ENCODE measurements at regions not wholly inside any gene's neighbourhood (a gene's known extent, or its start where the extent isn't known, plus 50 kb on each side); places are given as distances from the start of the nearest gene placed in this dataset.

GRCh38 chr12:17853054-17853453, 236.9 kb downstream of the RERGL start:
- H3K4me2 ChIP-seq (ENCODE audit: low read length): no peak overlapping the region
- H3K27ac ChIP-seq (ENCODE audit: low read depth, low read length): no peak overlapping the region
- H3K79me2 ChIP-seq (ENCODE audit: control insufficient read depth, low read length): no peaks in the 10 kb centered on the region
- no peaks in the 10 kb centered on the region for H3F3A ChIP-seq (ENCODE audit: control insufficient read depth, insufficient read depth)
- H3K36me3 ChIP-seq (ENCODE audit: control insufficient read depth, low read length): no peaks in the 10 kb centered on the region
- H4K20me1 ChIP-seq (ENCODE audit: control insufficient read depth, insufficient read depth, low read depth, low read length): no peaks in the 10 kb centered on the region
- H3K27me3 ChIP-seq (ENCODE audit: control insufficient read depth, low read length): no peaks in the 10 kb centered on the region
- no peak overlapping the region for H3K4me3 ChIP-seq (ENCODE audit: low read length)
- H3K9me2 ChIP-seq (replicated peaks; ENCODE audit: control insufficient read depth, low read length): no peaks in the 10 kb centered on the region
- H3K9me3 ChIP-seq (ENCODE audit: control insufficient read depth, insufficient read depth, low read length): no peaks in the 10 kb centered on the region; the same call in 1 of the 2 replicates
- TF ChIP-seq, protein P1, sequence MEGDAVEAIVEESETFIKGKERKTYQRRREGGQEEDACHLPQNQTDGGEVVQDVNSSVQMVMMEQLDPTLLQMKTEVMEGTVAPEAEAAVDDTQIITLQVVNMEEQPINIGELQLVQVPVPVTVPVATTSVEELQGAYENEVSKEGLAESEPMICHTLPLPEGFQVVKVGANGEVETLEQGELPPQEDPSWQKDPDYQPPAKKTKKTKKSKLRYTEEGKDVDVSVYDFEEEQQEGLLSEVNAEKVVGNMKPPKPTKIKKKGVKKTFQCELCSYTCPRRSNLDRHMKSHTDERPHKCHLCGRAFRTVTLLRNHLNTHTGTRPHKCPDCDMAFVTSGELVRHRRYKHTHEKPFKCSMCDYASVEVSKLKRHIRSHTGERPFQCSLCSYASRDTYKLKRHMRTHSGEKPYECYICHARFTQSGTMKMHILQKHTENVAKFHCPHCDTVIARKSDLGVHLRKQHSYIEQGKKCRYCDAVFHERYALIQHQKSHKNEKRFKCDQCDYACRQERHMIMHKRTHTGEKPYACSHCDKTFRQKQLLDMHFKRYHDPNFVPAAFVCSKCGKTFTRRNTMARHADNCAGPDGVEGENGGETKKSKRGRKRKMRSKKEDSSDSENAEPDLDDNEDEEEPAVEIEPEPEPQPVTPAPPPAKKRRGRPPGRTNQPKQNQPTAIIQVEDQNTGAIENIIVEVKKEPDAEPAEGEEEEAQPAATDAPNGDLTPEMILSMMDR (IDR thresholded peaks at IDR 0.05; ENCODE audit: low read depth, low read length, poor library complexity, severe bottlenecking): no peak
- no peaks in the 10 kb centered on the region for H3K4me1 ChIP-seq (ENCODE audit: control insufficient read depth, low read length)

DNA sequence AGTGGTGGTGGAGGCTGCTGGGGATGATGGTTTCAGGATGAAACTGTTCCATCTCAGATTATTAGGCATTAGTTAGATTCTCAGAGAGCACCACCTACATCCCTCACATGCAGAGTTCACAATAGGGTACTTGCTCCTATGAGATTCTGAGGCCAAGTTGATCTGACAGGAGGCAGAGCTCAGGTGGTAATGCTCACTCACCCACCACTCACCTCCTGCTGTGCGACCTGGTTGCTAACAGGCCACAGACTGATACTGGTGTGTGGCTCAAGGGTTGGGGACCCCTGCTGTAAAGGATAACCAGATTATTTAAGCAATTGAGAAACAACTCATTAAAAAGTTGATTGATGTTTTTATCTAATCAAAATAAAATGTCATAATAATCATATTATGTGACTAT, 248.5 kb downstream of the RERGL start:
- TF ChIP-seq, protein P1 (IDR thresholded peaks at IDR 0.05; ENCODE audit: low read depth, low read length, poor library complexity, severe bottlenecking): no peak
- TF ChIP-seq EZH2phosphoT487 (IDR thresholded peaks at IDR 0.05; ENCODE audit: borderline replicate concordance, low read length): no peak
- H3K9me3 ChIP-seq (ENCODE audit: control insufficient read depth, insufficient read depth, low read length): no peaks in the 10 kb centered on the region
- no peaks in the 10 kb centered on the region for H3K79me2 ChIP-seq (ENCODE audit: control insufficient read depth, low read length)
- no peaks in the 10 kb centered on the region for H3K9me2 ChIP-seq (replicated peaks; ENCODE audit: control insufficient read depth, low read length)
- H3K4me1 ChIP-seq (ENCODE audit: control insufficient read depth, low read length): no peaks in the 10 kb centered on the region
- no peaks in the 10 kb centered on the region for H3F3A ChIP-seq (ENCODE audit: control insufficient read depth, insufficient read depth)
- no peak overlapping the region for H3K4me2 ChIP-seq (ENCODE audit: low read length)
- no peaks in the 10 kb centered on the region for H3K36me3 ChIP-seq (ENCODE audit: control insufficient read depth, low read length)
- H3K27me3 ChIP-seq (ENCODE audit: control insufficient read depth, low read length): no peaks in the 10 kb centered on the region
- no peak overlapping the region for H3K27ac ChIP-seq (ENCODE audit: low read depth, low read length)
- H3K4me3 ChIP-seq (ENCODE audit: low read length): no peak overlapping the region
- no peaks in the 10 kb centered on the region for H4K20me1 ChIP-seq (ENCODE audit: control insufficient read depth, insufficient read depth, low read depth, low read length)

- Histone ChIP-seq H3K4me3 (ENCODE audit: low read length) (no peak overlapping the region), H3K79me2 (ENCODE audit: control insufficient read depth, low read length) (no peaks in the 10 kb centered on the region), H3K4me1 (ENCODE audit: control insufficient read depth, low read length) (no peaks in the 10 kb centered on the region), H3K9me3 (ENCODE audit: control insufficient read depth, insufficient read depth, low read length) (no peaks in the 10 kb centered on the region), H3K9me2 (replicated peaks; ENCODE audit: control insufficient read depth, low read length) (no peaks in the 10 kb centered on the region), H3K36me3 (ENCODE audit: control insufficient read depth, low read length) (no peaks in the 10 kb centered on the region), H3K27ac (ENCODE audit: low read depth, low read length) (no peak overlapping the region), H3K4me2 (ENCODE audit: low read length) (no peak overlapping the region), H3K27me3 (ENCODE audit: control insufficient read depth, low read length) (no peaks in the 10 kb centered on the region), H4K20me1 (ENCODE audit: control insufficient read depth, insufficient read depth, low read depth, low read length) (no peaks in the 10 kb centered on the region), H3F3A (ENCODE audit: control insufficient read depth, insufficient read depth) (no peaks in the 10 kb centered on the region)
- TF ChIP-seq, protein P1 (IDR thresholded peaks at IDR 0.05; ENCODE audit: low read depth, low read length, poor library complexity, severe bottlenecking): no peak
Measured at GRCh38 chr12:17829813-17830212, 260.2 kb downstream of the RERGL start.

DNA sequence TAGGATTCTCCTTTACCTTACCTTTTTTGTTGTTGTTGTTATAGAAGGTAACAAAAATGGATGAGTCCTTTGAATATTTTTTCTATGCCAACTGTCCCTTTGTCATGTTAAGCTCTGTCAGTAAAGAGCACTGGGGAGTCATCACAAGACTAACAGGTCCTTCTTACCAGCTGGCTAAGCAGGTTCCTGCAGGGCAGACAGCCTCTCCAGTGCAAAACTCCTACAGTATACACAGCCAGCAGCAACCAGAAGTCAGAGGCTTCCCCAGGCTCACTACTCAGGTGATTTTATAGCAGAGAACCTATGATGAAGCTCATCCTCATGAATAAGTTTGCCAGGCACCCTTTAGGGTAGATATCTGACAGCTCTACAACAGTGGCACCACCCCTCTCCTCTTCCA, 271.1 kb downstream of the RERGL start:
- H4K20me1 ChIP-seq (ENCODE audit: control insufficient read depth, insufficient read depth, low read depth, low read length): no peaks in the 10 kb centered on the region
- H3K4me1 ChIP-seq (ENCODE audit: control insufficient read depth, low read length): no peaks in the 10 kb centered on the region
- no peaks in the 10 kb centered on the region for H3K36me3 ChIP-seq (ENCODE audit: control insufficient read depth, low read length)
- no peak overlapping the region for H3K27ac ChIP-seq (ENCODE audit: low read depth, low read length)
- no peaks in the 10 kb centered on the region for H3K9me3 ChIP-seq (ENCODE audit: control insufficient read depth, insufficient read depth, low read length)
- no peak overlapping the region for H3K4me3 ChIP-seq (ENCODE audit: low read length)
- TF ChIP-seq EZH2phosphoT487 (IDR thresholded peaks at IDR 0.05; ENCODE audit: borderline replicate concordance, low read length): no peak
- TF ChIP-seq, protein P1 (IDR thresholded peaks at IDR 0.05; ENCODE audit: low read depth, low read length, poor library complexity, severe bottlenecking): no peak
- no peak overlapping the region for H3K4me2 ChIP-seq (ENCODE audit: low read length)
- H3K9me2 ChIP-seq (replicated peaks; ENCODE audit: control insufficient read depth, low read length): no peaks in the 10 kb centered on the region
- no peaks in the 10 kb centered on the region for H3K79me2 ChIP-seq (ENCODE audit: control insufficient read depth, low read length)
- no peaks in the 10 kb centered on the region for H3F3A ChIP-seq (ENCODE audit: control insufficient read depth, insufficient read depth)
- H3K27me3 ChIP-seq (ENCODE audit: control insufficient read depth, low read length): no peaks in the 10 kb centered on the region

All from DOHH2 (cell line).